Right lobe of liver (tissue), 6 donors: ENCODE measurements at regions not wholly inside any gene's neighbourhood (a gene's known extent, or its start where the extent isn't known, plus 50 kb on each side); places are given as distances from the start of the nearest gene placed in this dataset.

ENCODE experiments used
- ATAC-seq, 4 donors: fragments of 200-7000 bp; cut with Tn5 transposase; one replicate each; pipeline ENCODE4 v1.9.1; 2020; ENCODE audit warnings: mild to moderate bottlenecking in 4 of 4, moderate library complexity in 4 of 4
- DNase-seq, 3 donors: peaks; one replicate each; pipeline ENCODE4 v3.0.0-alpha.2; 2020
- H3K27ac ChIP-seq, 3 donors: fragments of 200-600 bp; one replicate each; pipeline ENCODE4 v1.8.0; 2022
- H3K27me3 ChIP-seq, 2 donors: fragments of 200-600 bp; one replicate each; pipeline ENCODE4 v1.8.0; 2022
- H3K36me3 ChIP-seq, 4 donors: fragments of 200-600 bp; sonication (generic) in 1 of 4; one replicate each; pipeline versions ENCODE4 v1.5.1 to v1.8.0; 2017 to 2022; ENCODE audit warnings: control low read depth in 1 of 4
- H3K4me1 ChIP-seq, 4 donors: fragments of 200-600 bp; sonication (generic) in 1 of 4; one replicate each; pipeline versions ENCODE4 v1.5.1 to v1.8.0; 2017 to 2022; ENCODE audit warnings: control low read depth in 1 of 4
- H3K4me3 ChIP-seq, 3 donors: fragments of 200-600 bp; one replicate each; pipeline ENCODE4 v1.8.0; 2022
- H3K9me3 ChIP-seq, 4 donors: fragments of 200-600 bp; sonication (generic) in 1 of 4; one replicate each; pipeline versions ENCODE4 v1.5.1 to v1.8.0; 2017 to 2022; ENCODE audit warnings: control low read depth in 1 of 4
- POLR2A ChIP-seq: fragments of 450-650 bp; IDR thresholded peaks from one replicate; pipeline ENCODE4 v1.6.1; 2017; ENCODE audit warnings: antibody characterized with exemption, mild to moderate bottlenecking
- WGBS: methylation state at CpG from one replicate; pipeline ENCODE4 v1.1.6; 2018; ENCODE audit warnings: low coverage, low lambda C conversion rate; ENCODE audit not compliant: insufficient coverage; ENCODE audit errors: missing lambda C conversion rate; 5-methylcytosine and 5-hydroxymethylcytosine counted together
- intact Hi-C, 2 donors: fragments of 100-400 bp; cut with DNase I; formaldehyde crosslinking; loops; one replicate each; pipeline versions ENCODE4 v1.11.2 to v1.14.1; 2022
- TF ChIP-seq, protein P1 (sequence below), 4 donors: fragments of 200-600 bp in 3 of 4; fragments of 450-650 bp in 1 of 4; IDR thresholded peaks; one replicate each; pipeline versions ENCODE4 v1.5.1 to v1.8.0; 2016 to 2022; ENCODE audit warnings: antibody characterized with exemption in 4 of 4, mild to moderate bottlenecking in 2 of 4
- donor health status: DM: no; HTN: yes; CAD: no.
- donor health status: DM: no; HTN: no; CAD: no.
- donor health status: DM: no; HTN: no; CAD: no.
- donor health status: DM: no; HTN: yes; CAD: no.
- donor health status: DM: no; HTN: yes; CAD: no.

- H3K4me1 ChIP-seq = no peaks in the 10 kb centered on the region
- H3K27me3 ChIP-seq = no peaks in the 10 kb centered on the region
- peaks cover 0 to 8% (median 0%) of the 10 kb centered on the region in 4 donors for H3K9me3 ChIP-seq
- ATAC-seq (no peak), DNase-seq (no peak)
- H3K4me3 ChIP-seq = no peak overlapping the region
- intact Hi-C loops = no loop called here
- no peak overlapping the region for H3K27ac ChIP-seq
- WGBS = 24% methylated on average over 3 of the region's 3 CpGs
- no peaks in the 10 kb centered on the region for H3K36me3 ChIP-seq
- TF ChIP-seq POLR2A = no peak
- TF ChIP-seq, protein P1, sequence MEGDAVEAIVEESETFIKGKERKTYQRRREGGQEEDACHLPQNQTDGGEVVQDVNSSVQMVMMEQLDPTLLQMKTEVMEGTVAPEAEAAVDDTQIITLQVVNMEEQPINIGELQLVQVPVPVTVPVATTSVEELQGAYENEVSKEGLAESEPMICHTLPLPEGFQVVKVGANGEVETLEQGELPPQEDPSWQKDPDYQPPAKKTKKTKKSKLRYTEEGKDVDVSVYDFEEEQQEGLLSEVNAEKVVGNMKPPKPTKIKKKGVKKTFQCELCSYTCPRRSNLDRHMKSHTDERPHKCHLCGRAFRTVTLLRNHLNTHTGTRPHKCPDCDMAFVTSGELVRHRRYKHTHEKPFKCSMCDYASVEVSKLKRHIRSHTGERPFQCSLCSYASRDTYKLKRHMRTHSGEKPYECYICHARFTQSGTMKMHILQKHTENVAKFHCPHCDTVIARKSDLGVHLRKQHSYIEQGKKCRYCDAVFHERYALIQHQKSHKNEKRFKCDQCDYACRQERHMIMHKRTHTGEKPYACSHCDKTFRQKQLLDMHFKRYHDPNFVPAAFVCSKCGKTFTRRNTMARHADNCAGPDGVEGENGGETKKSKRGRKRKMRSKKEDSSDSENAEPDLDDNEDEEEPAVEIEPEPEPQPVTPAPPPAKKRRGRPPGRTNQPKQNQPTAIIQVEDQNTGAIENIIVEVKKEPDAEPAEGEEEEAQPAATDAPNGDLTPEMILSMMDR (IDR thresholded peaks at IDR 0.05) = no peak
These were observed 173.6 kb downstream of the TENT4A start for GRCh38 chr5:6886866-6887265.

DNA sequence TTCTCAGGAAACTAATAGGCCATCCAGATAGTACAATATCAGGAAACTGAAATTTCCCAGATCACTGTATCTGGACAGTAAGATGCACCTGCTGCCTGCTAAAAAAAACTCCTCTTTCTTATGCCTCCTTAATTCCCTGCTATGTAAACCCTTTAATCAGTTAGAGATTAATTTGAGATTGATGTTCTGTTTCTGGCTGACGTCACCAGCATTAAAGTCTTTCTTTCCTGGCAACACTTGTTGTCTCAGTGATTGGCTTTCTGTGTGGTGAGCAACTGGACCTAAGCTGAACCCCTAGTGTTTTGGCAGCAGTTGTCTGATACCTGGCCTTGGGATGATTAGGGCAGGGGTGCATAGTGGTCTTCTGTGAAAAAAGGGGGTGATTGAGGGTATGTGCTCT, 175.8 kb downstream of the TENT4A start:
- WGBS = 71% methylated on average over 1 of the region's 1 CpG
- H3K9me3 ChIP-seq = peaks cover 0 to 8% (median 0%) of the 10 kb centered on the region in 4 donors
- DNase-seq (no peak), ATAC-seq (no peak)
- TF ChIP-seq POLR2A = no peak
- TF ChIP-seq, protein P1 (IDR thresholded peaks at IDR 0.05) = no peak
- no peaks in the 10 kb centered on the region for H3K27me3 ChIP-seq
- no peak overlapping the region for H3K4me3 ChIP-seq
- H3K36me3 ChIP-seq = no peaks in the 10 kb centered on the region
- intact Hi-C loops = no loop called here
- H3K27ac ChIP-seq = no peak overlapping the region
- no peaks in the 10 kb centered on the region for H3K4me1 ChIP-seq

DNA sequence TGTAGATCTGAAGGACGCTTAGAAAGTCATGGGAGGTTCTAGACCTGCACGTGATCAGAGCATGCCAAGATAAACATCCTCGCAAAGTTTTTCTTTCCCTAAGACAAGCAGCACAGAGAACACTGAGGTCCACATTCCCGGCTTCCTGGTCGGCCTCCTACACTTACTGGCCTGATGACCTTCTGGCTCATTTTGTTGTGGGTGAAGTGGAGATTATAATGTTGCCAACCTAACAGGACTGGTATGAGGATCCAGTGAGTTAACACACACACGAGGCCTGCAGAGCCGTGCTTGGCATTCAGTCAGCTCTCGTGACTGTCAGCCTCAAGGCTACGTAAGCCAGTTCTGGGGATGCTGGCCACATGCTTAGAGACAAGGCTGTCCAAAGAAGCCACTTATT, 186.0 kb downstream of the TENT4A start:
- Histone ChIP-seq H3K4me3 (no peak overlapping the region), H3K9me3 (no peaks in the 10 kb centered on the region), H3K27me3 (no peaks in the 10 kb centered on the region), H3K36me3 (no peaks in the 10 kb centered on the region), H3K27ac (no peak overlapping the region), H3K4me1 (peaks cover 0 to 3% (median 0%) of the 10 kb centered on the region in 4 donors)
- intact Hi-C loops = no loop called here
- DNase-seq (no peak), ATAC-seq (peak in 3 of 4 donors; percentile 33 to 48 (median 36))
- 33% methylated on average over 8 of the region's 9 CpGs for WGBS
- TF ChIP-seq, protein P1 (IDR thresholded peaks at IDR 0.05) = no peak
- no peak for TF ChIP-seq POLR2A

- no peaks in the 10 kb centered on the region for H3K9me3 ChIP-seq
- DNase-seq (no peak), ATAC-seq (peak; percentile 85 to 94 (median 89))
- WGBS = 58% methylated on average over 17 of the region's 17 CpGs
- H3K27ac ChIP-seq = no peak overlapping the region
- intact Hi-C loops = no loop called here
- peak overlapping the region in 1 of 3 donors; percentile 30 for H3K4me3 ChIP-seq
- TF ChIP-seq, protein P1 (IDR thresholded peaks at IDR 0.05) = no peak
- TF ChIP-seq POLR2A = no peak
- H3K4me1 ChIP-seq = peaks cover 0 to 3% (median 0%) of the 10 kb centered on the region in 4 donors
- no peaks in the 10 kb centered on the region for H3K36me3 ChIP-seq
- no peaks in the 10 kb centered on the region for H3K27me3 ChIP-seq
These were observed 187.3 kb downstream of the TENT4A start for GRCh38 chr5:6900247-6901227.
